ENCODE measurements at regions not wholly inside any gene's neighbourhood (a gene's known extent, or its start where the extent isn't known, plus 50 kb on each side); places are given as distances from the start of the nearest gene placed in this dataset.
"Not testable (repeated sequence)": the region's sequence is repeated elsewhere in the genome, so short reads cannot be mapped to it uniquely, and the experiment has no call there.

DNA sequence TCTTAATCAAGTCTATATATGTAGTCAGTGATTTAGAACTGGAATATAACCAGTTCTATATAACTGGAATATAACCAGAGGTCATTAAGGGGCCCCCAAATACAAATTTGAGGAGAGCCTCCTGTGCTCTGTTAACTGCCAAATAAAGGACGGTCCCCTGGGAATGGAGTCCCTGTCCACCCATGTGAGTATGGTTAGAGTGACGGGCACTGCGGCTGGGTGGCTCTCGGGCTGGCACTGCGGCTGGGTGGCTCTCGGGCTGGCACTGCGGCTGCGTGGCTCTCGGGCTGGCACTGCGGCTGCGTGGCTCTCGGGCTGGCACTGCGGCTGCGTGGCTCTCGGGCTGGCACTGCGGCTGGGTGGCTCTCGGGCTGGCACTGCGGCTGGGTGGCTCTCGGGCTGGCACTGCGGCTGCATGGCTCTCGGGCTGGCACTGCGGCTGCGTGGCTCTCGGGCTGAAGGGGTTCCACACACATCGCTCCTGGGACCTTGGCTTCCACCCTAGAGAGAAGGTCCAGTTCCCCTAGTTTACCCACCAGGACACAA lies 292.8 kb upstream of the RNF32 start:
- TF ChIP-seq, protein P1, sequence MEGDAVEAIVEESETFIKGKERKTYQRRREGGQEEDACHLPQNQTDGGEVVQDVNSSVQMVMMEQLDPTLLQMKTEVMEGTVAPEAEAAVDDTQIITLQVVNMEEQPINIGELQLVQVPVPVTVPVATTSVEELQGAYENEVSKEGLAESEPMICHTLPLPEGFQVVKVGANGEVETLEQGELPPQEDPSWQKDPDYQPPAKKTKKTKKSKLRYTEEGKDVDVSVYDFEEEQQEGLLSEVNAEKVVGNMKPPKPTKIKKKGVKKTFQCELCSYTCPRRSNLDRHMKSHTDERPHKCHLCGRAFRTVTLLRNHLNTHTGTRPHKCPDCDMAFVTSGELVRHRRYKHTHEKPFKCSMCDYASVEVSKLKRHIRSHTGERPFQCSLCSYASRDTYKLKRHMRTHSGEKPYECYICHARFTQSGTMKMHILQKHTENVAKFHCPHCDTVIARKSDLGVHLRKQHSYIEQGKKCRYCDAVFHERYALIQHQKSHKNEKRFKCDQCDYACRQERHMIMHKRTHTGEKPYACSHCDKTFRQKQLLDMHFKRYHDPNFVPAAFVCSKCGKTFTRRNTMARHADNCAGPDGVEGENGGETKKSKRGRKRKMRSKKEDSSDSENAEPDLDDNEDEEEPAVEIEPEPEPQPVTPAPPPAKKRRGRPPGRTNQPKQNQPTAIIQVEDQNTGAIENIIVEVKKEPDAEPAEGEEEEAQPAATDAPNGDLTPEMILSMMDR (conservative IDR thresholded peaks at IDR 0.05 in 1 of 2, IDR thresholded peaks at IDR 0.05 in 1 of 2; ENCODE audit: low read depth in 1 of 2, low read length in 2 of 2): not testable (repeated sequence)
- not testable (repeated sequence) for TF ChIP-seq EZH2 (IDR thresholded peaks at IDR 0.05; ENCODE audit: low read length, missing control alignments)
